Tibial artery (tissue), 4 donors: ENCODE measurements at regions not wholly inside any gene's neighbourhood (a gene's known extent, or its start where the extent isn't known, plus 50 kb on each side); places are given as distances from the start of the nearest gene placed in this dataset.

Experiments used
- DNase-seq, 2 donors: peaks; one replicate each; pipeline ENCODE4 v3.0.0-alpha.2; 2019
- H3K27ac ChIP-seq, 2 donors: fragments of 200-600 bp; sonication (generic) in 1 of 2; 1 replicate in 1 of 2; 2 replicates in 1 of 2; pipeline ENCODE4 v1.5.1; 2018 to 2019; ENCODE audit warnings: mild to moderate bottlenecking in 1 of 2
- H3K27me3 ChIP-seq, 2 donors: fragments of 200-600 bp; sonication (generic) in 1 of 2; one replicate each; pipeline versions ENCODE4 v1.5.1 to v1.6.0; 2016 to 2019
- H3K36me3 ChIP-seq, 3 donors: fragments of 200-600 bp; sonication (generic) in 2 of 3; one replicate each; pipeline ENCODE4 v1.5.1; 2016 to 2019; ENCODE audit warnings: mild to moderate bottlenecking in 2 of 3
- H3K4me1 ChIP-seq, 4 donors: fragments of 200-600 bp; sonication (generic) in 2 of 4; 1 replicate in 3 of 4; 2 replicates in 1 of 4; pipeline ENCODE4 v1.5.1; 2016 to 2019
- H3K4me3 ChIP-seq, 2 donors: fragments of 200-600 bp; sonication (generic) in 1 of 2; 1 replicate in 1 of 2; 2 replicates in 1 of 2; pipeline ENCODE4 v1.5.1; 2018 to 2019; ENCODE audit warnings: mild to moderate bottlenecking in 2 of 2
- H3K9me3 ChIP-seq, 3 donors: fragments of 200-600 bp; sonication (generic) in 1 of 3; one replicate each; pipeline ENCODE4 v1.5.1; 2016 to 2019
- CTCF ChIP-seq, 2 experiments: fragments of 200-600 bp in 1 of 2; fragments of 450-650 bp in 1 of 2; IDR thresholded peaks; one replicate each; pipeline ENCODE4 v1.5.1; 2017 to 2019; ENCODE audit warnings: antibody characterized with exemption in 2 of 2, mild to moderate bottlenecking in 1 of 2, moderate library complexity in 1 of 2
- intact Hi-C: fragments of 100-400 bp; cut with DNase I; formaldehyde crosslinking; loops from one replicate; pipeline ENCODE4 v1.15.0; 2023; ENCODE audit warnings: low total_unique reads

GRCh38 chr4:79763486-79764075, 309.4 kb downstream of the ANTXR2 start:
- Histone ChIP-seq H3K9me3 (peaks cover 3 to 8% (median 4%) of the 10 kb centered on the region in 3 donors), H3K4me1 (no peaks in the 10 kb centered on the region)
- intact Hi-C loops = no loop called here

GRCh38 chr4:79759793-79760192, 313.2 kb downstream of the ANTXR2 start:
- H3K27ac ChIP-seq = no peak overlapping the region
- intact Hi-C loops = no loop called here
- no peak for TF ChIP-seq CTCF (IDR thresholded peaks at IDR 0.05)
- H3K36me3 ChIP-seq = no peaks in the 10 kb centered on the region
- peaks cover 0 to 10% (median 0%) of the 10 kb centered on the region in 4 donors for H3K4me1 ChIP-seq
- no peaks in the 10 kb centered on the region for H3K27me3 ChIP-seq
- H3K4me3 ChIP-seq = no peak overlapping the region
- no peaks in the 10 kb centered on the region for H3K9me3 ChIP-seq
- no peak for DNase-seq

More at GRCh38 chr4:79763486-79764075, 309.4 kb downstream of the ANTXR2 start:
- H3K27me3 ChIP-seq = no peaks in the 10 kb centered on the region
- no peak for TF ChIP-seq CTCF (IDR thresholded peaks at IDR 0.05)
- no peaks in the 10 kb centered on the region for H3K36me3 ChIP-seq
- no peak for DNase-seq
- no peak overlapping the region for H3K27ac ChIP-seq
- no peak overlapping the region for H3K4me3 ChIP-seq

GRCh38 chr4:79757600-79757999, 315.4 kb downstream of the ANTXR2 start:
- no peak for TF ChIP-seq CTCF (IDR thresholded peaks at IDR 0.05)
- intact Hi-C loops = no loop called here
- Histone ChIP-seq H3K4me3 (no peak overlapping the region), H3K36me3 (no peaks in the 10 kb centered on the region), H3K27me3 (no peaks in the 10 kb centered on the region), H3K4me1 (peaks cover 0 to 10% (median 0%) of the 10 kb centered on the region in 4 donors), H3K27ac (no peak overlapping the region), H3K9me3 (no peaks in the 10 kb centered on the region)
- DNase-seq = no peak

- Histone ChIP-seq H3K27ac (no peak overlapping the region), H3K4me3 (no peak overlapping the region), H3K27me3 (no peaks in the 10 kb centered on the region), H3K4me1 (peaks cover 0 to 10% (median 0%) of the 10 kb centered on the region in 4 donors), H3K9me3 (no peaks in the 10 kb centered on the region), H3K36me3 (no peaks in the 10 kb centered on the region)
- TF ChIP-seq CTCF (IDR thresholded peaks at IDR 0.05) = no peak
- intact Hi-C loops = no loop called here
- DNase-seq = no peak
Observed at GRCh38 chr4:79756140-79756895, 316.7 kb downstream of the ANTXR2 start.

GRCh38 chr4:79748835-79749234, 324.2 kb downstream of the ANTXR2 start:
- Histone ChIP-seq H3K36me3 (no peaks in the 10 kb centered on the region), H3K9me3 (no peaks in the 10 kb centered on the region), H3K27ac (no peak overlapping the region), H3K4me1 (peaks cover 0 to 14% (median 4%) of the 10 kb centered on the region in 4 donors), H3K4me3 (no peak overlapping the region), H3K27me3 (no peaks in the 10 kb centered on the region)
- intact Hi-C loops = no loop called here
- DNase-seq = no peak
- TF ChIP-seq CTCF (IDR thresholded peaks at IDR 0.05) = no peak
